Mammary epithelial cell (primary cell): ENCODE measurements at regions not wholly inside any gene's neighbourhood (a gene's known extent, or its start where the extent isn't known, plus 50 kb on each side); places are given as distances from the start of the nearest gene placed in this dataset.

Source experiments
- CTCF ChIP-seq, 2 donors: IDR thresholded peaks in 1 of 2; conservative IDR thresholded peaks in 1 of 2; 2 replicates each; pipeline ENCODE4 v1.5.1; 2011 to 2012; ENCODE audit warnings: inconsistent platforms in 2 of 2, low read length in 2 of 2, mild to moderate bottlenecking in 2 of 2, control low read depth in 1 of 2, low read depth in 1 of 2; ENCODE audit not compliant: insufficient read depth in 1 of 2; ENCODE audit errors: extremely low read depth in 1 of 2
- EZH2 ChIP-seq: IDR thresholded peaks from 2 replicates; pipeline ENCODE4 v1.6.1; 2012; ENCODE audit warnings: low read length, inconsistent platforms, borderline replicate concordance

GRCh38 chr3:182726258-182727142 is 66.8 kb upstream of the ATP11B start:
- TF ChIP-seq CTCF (conservative IDR thresholded peaks at IDR 0.05 in 1 of 2, IDR thresholded peaks at IDR 0.05 in 1 of 2; ENCODE audit: extremely low read depth in 1 of 2, insufficient read depth in 1 of 2, low read depth in 1 of 2, low read length in 2 of 2) (no peak), EZH2 (no peak)
